HG03039 (cell line): ENCODE measurements at regions not wholly inside any gene's neighbourhood (a gene's known extent, or its start where the extent isn't known, plus 50 kb on each side); places are given as distances from the start of the nearest gene placed in this dataset.

Source experiments
- ATAC-seq: cut with Tn5 transposase; IDR thresholded peaks from one replicate; pipeline ENCODE4 v1.9.1; 2021; ENCODE audit warnings: mild to moderate bottlenecking, moderate library complexity; ENCODE audit not compliant: unreplicated experiment

GRCh38 chr18:46343456-46343855, 239.3 kb downstream of the HAUS1 start:
- no peak for ATAC-seq

DNA sequence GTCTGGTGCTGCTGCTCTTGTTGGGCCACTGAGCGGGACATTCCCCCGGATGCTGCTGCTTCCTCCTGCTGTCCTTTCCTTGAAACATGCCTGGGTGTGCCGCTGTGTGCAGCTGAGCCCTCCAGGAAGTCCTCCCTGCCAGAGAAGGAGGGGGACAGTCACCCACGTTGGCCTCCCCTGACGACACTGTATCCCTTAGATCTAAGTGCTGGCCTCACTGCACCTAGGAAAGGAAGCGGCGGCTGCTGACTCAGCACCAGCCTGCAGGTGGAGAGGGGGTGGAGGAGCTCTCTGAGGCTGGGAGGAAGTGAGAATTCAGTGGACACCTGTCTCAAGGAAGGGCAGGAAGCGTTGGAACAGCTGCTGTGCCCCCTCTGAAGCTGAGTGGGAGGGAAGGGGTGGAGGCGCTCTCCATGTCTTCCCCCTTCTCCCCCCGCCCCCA, 239.8 kb downstream of the HAUS1 start:
- ATAC-seq, result no peak

DNA sequence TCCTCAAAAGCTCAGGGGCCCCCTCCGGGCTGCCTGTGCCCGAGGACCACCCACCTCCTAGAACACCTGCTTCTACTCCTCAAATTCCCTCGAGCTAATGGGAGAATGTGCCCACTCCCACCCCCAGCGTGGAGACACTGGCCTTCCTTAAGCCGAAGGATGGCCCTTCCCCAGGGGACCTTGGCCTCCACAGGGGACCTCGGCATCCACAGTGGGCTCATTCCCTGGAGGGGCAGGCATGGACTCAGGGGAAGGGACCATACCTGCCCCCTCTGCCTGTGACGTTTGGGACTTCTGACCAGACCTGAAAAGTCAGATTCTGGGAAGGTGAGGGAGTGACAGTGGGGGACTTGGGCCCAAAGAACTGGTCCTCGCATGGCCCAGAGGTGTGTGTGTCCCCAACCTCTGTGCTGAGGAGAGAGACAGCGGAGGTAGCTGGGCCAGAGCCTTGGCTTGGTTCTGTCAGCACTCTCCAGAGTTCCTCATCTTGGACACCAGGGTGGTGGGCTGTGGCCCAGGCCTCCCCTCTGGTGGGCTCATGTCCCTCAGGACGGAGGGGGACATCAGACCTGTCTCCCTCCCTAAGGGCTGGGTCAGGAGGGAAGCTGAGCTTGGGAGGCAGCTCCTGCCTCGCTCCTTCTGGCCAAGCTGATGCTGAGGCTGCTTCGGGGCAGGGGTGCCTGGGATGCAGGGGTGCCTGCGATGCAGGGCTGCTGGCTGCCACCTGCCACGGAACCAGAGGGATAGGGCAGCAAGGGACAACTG, 240.4 kb downstream of the HAUS1 start:
- no peak for ATAC-seq

- ATAC-seq, result no peak
Observed at GRCh38 chr18:46345181-46345465, 240.9 kb downstream of the HAUS1 start.

- no peak for ATAC-seq
Observed at GRCh38 chr18:46346213-46346612, 242.0 kb downstream of the HAUS1 start.

GRCh38 chr18:46346896-46347630, 242.9 kb downstream of the HAUS1 start:
- ATAC-seq, result no peak

- no peak for ATAC-seq
Observed at GRCh38 chr18:46350598-46351159, 246.5 kb downstream of the HAUS1 start.

DNA sequence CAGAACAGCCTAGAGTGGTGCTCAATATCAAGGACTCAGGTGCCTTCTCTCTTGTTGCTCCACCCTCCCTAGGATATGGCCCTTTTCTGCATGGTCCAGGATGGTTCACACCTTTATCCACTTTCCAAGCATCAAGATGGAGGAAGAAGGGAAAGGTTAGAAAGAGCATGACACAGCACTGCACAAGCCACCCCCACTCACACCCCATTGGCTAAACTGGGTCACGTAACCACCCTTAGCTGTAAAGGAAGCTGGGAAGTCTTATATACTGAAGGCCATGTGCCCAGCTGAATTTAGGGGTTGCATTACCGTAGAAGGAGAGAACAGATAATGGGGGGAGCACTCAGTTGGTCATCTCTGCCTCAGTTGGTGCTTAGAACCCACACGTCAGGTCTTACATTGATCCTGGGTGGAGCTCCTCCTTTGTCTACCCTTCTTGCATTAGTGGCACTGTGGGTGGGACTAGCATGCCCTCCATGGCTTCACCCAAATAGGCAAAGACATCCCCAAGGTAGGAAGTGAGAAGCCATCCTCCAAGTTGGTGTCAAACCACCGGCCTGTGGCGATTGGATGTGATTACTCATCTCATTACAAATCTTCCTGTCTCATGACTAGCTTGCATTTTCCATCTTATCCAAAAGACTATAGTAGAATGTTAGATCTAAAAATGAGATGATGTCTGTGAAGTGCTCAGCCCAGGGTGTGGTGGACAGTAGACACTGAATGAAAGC, 248.5 kb downstream of the HAUS1 start:
- no peak for ATAC-seq

- no peak for ATAC-seq
Observed at GRCh38 chr18:46353460-46353859, 249.3 kb downstream of the HAUS1 start.

DNA sequence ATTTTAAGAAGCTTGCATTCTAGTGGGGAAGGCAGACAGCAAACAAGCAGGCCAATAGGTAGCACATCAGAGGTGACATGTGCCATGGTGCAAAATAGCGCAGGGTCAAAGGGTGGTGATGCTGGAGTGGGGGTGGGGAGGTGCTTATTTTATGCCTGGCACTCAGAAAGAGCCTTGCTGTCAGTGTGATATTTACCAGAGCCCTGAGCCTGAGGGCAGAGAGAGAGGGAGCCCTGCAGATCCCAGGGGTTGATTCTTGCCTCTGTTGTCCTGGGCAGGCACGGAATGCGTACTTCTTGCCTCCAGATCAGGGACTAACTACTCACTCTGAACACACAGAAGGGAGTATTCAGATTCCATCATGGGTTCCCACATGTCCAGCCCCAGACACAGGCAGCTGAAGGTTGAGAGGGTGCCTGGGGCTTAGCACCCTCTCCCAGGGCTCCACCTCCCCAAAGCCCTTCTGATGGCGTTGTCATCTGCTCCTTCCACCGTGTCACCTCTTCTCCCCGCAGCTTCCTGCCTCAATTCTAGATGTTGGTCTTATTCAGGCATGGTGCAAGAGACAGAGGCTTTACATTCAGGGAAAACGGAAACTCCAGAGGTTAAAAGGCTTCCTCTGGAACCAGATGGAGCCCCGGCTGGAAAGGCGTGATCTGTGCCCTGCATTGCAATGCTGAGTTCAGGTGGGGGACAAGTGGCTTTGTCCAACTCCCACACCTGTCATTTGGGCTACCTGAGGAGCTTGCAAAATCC, 252.3 kb downstream of the HAUS1 start:
- ATAC-seq, result no peak

DNA sequence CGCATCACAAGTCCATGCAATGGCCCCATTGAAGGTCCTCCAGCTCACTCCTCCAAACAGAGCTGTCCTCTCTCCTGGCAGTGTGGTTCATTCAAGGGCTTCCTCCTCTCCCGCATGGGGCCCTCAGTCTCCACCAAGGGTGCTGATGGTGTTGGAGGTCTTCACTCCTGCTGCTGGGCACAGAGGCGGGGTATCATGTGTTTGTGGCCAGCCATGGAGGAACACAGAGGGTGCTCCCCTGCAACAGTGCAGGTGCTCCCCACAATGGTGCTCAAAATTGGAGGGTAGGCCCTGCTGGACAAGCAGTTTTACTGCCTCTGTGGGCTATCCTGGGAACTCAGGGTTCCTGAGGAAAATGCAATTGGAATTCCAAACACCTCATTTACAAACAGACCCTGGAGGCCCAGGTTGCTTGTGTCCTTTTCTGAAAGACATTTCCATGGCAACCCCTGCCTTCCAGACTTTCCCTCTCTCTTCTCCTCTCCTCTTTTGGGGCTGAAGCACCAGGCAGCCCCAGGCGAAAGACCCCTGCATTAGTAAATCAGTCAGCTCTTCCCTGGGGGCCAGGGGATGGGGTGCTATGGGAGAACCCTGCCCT, 256.0 kb downstream of the HAUS1 start:
- no peak for ATAC-seq

DNA sequence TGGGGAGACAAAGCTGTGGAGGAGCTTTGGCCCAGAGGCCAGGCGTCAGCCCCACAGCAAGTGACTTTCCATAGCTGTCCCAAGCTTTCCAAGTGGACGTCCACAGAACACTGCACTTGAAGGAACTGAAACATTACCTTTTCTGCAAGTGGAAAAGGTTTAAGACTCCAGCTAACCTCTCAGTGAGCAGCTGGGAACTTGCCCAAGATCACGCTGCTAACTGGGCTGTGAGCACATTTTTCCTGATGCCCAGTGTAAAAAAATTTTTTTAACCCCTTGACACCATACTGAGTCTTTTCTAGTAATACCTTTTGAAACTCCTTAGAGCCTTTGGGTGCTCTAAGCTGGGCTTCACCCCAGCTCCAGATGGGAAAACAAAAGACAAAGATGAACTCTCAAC, 256.7 kb downstream of the HAUS1 start:
- no peak for ATAC-seq

- ATAC-seq, result no peak
Observed at GRCh38 chr18:46362533-46362932, 258.3 kb downstream of the HAUS1 start.

DNA sequence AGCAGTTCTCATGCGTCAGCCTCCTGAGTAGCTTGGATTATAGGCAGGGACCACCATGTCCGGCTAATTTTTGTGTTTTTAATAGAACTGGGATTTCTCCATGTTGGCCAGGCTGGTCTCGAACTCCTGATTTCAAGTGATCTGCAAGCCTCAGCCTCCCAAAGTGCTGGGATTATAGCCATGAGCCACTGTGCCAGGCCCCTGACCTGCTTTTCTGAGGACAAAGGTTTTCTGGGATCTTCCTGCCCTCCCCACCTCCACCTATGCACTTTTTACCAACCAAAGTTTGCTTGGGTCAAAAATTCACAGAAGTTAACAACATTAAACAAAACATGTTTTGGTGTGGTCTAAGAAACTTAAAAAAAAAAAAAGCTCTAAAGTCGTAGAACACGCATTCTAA, 259.9 kb downstream of the HAUS1 start:
- no peak for ATAC-seq

GRCh38 chr18:46366201-46366600, 262.0 kb downstream of the HAUS1 start:
- no peak for ATAC-seq

- ATAC-seq, result no peak
Observed at GRCh38 chr18:46366751-46367376, 262.7 kb downstream of the HAUS1 start.

DNA sequence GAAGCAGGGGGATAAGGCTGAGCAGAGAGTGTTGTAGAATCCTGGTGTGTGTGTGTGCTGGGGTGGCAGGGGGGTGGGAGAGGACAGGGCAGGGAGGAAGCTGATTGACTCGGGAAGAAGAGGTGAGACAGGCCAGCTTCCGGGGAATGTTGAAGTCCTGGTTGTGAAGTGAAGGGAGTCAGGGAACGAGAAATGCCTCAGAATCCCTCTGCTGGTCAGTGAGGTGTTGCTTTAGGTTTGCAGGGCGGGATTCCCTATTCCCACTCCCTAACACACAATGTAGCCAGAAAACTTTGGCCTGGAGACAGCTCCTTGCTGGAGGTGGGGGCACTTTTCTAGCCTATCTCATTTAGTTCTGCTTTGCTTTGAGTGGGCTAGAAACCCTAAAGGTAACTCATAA, 265.1 kb downstream of the HAUS1 start:
- ATAC-seq, result no peak

GRCh38 chr18:46370898-46371297, 266.7 kb downstream of the HAUS1 start:
- ATAC-seq, result no peak

DNA sequence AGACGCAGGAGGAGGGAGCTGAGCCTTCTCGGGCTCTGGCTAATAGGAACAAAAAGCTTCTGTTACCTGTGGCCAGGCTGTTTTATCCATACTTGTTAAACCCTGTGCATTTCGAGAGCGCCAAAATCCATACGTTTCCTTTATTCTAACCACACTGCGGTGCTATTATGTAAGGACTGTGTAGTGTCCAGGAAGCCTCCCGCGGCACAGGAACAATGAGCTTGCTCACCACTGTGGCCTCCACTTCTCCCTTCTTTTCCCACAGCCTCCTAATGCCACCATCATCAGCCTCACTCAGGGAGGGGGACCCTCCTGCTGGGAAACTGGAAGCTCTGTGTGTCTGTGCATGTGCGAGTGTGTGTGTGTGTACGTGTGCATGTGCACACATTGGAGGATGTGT, 268.5 kb downstream of the HAUS1 start:
- no peak for ATAC-seq

GRCh38 chr18:46373131-46373530, 268.9 kb downstream of the HAUS1 start:
- ATAC-seq, result no peak
